Suprapubic skin (tissue), 3 donors: ENCODE measurements at regions not wholly inside any gene's neighbourhood (a gene's known extent, or its start where the extent isn't known, plus 50 kb on each side); places are given as distances from the start of the nearest gene placed in this dataset.

ENCODE experiments used
- CTCF ChIP-seq, 2 donors: fragments of 200-600 bp in 1 of 2; fragments of 450-650 bp in 1 of 2; sonication (generic) in 1 of 2; IDR thresholded peaks; one replicate each; pipeline ENCODE4 v1.5.1; 2016 to 2019; ENCODE audit warnings: antibody characterized with exemption in 2 of 2, mild to moderate bottlenecking in 1 of 2, moderate library complexity in 1 of 2
- POLR2A ChIP-seq, 2 donors: fragments of 450-650 bp; IDR thresholded peaks; one replicate each; pipeline ENCODE4 v1.6.1; 2017; ENCODE audit warnings: antibody characterized with exemption in 2 of 2, mild to moderate bottlenecking in 2 of 2, moderate library complexity in 2 of 2

GRCh38 chr9:107223381-107223780 is 59.7 kb upstream of the RAD23B start:
- no peak for TF ChIP-seq CTCF (IDR thresholded peaks at IDR 0.05)
- TF ChIP-seq POLR2A (IDR thresholded peaks at IDR 0.05) = no peak
